Breast epithelium (tissue), 3 donors: ENCODE measurements at regions not wholly inside any gene's neighbourhood (a gene's known extent, or its start where the extent isn't known, plus 50 kb on each side); places are given as distances from the start of the nearest gene placed in this dataset.

Source experiments
- POLR2AphosphoS5 ChIP-seq, 3 donors: sonication (generic); formaldehyde crosslinking; IDR thresholded peaks; one replicate each; pipeline ENCODE4 v1.6.1; 2017; ENCODE audit warnings: antibody characterized with exemption in 3 of 3
- TF ChIP-seq, protein P1 (sequence below), 3 donors: fragments of 450-650 bp; IDR thresholded peaks; one replicate each; pipeline ENCODE4 v1.5.1; 2016 to 2017; ENCODE audit warnings: antibody characterized with exemption in 3 of 3, mild to moderate bottlenecking in 3 of 3, moderate library complexity in 3 of 3

DNA sequence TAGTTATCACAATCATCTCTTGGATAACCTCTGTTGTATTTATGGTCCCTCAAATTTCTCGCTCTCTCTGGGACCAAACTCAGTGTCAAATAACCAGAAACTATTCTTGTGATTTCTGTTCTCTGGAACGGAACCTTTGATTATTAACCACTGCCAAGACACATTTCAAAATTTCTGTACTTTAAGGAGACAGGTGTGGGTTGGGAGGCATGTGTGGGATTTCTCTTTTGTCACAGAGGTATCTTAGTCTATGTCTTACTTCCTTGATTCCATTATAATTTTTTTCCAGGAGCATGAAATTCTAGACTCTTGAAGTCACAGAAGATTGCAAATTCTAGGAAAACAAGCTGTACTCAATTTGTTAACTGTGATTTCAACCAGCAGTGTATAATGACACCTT lies 919.0 kb upstream of the B3GALT2 start:
- TF ChIP-seq, protein P1, sequence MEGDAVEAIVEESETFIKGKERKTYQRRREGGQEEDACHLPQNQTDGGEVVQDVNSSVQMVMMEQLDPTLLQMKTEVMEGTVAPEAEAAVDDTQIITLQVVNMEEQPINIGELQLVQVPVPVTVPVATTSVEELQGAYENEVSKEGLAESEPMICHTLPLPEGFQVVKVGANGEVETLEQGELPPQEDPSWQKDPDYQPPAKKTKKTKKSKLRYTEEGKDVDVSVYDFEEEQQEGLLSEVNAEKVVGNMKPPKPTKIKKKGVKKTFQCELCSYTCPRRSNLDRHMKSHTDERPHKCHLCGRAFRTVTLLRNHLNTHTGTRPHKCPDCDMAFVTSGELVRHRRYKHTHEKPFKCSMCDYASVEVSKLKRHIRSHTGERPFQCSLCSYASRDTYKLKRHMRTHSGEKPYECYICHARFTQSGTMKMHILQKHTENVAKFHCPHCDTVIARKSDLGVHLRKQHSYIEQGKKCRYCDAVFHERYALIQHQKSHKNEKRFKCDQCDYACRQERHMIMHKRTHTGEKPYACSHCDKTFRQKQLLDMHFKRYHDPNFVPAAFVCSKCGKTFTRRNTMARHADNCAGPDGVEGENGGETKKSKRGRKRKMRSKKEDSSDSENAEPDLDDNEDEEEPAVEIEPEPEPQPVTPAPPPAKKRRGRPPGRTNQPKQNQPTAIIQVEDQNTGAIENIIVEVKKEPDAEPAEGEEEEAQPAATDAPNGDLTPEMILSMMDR (IDR thresholded peaks at IDR 0.05), result no peak
- no peak for TF ChIP-seq POLR2AphosphoS5 (IDR thresholded peaks at IDR 0.05)
